GM18508 (cell line): ENCODE measurements at regions not wholly inside any gene's neighbourhood (a gene's known extent, or its start where the extent isn't known, plus 50 kb on each side); places are given as distances from the start of the nearest gene placed in this dataset.

Source experiments
- ATAC-seq: cut with Tn5 transposase; IDR thresholded peaks from one replicate; pipeline ENCODE4 v1.9.1; 2021; ENCODE audit warnings: moderate number of reproducible peaks; ENCODE audit not compliant: insufficient read depth, unreplicated experiment

DNA sequence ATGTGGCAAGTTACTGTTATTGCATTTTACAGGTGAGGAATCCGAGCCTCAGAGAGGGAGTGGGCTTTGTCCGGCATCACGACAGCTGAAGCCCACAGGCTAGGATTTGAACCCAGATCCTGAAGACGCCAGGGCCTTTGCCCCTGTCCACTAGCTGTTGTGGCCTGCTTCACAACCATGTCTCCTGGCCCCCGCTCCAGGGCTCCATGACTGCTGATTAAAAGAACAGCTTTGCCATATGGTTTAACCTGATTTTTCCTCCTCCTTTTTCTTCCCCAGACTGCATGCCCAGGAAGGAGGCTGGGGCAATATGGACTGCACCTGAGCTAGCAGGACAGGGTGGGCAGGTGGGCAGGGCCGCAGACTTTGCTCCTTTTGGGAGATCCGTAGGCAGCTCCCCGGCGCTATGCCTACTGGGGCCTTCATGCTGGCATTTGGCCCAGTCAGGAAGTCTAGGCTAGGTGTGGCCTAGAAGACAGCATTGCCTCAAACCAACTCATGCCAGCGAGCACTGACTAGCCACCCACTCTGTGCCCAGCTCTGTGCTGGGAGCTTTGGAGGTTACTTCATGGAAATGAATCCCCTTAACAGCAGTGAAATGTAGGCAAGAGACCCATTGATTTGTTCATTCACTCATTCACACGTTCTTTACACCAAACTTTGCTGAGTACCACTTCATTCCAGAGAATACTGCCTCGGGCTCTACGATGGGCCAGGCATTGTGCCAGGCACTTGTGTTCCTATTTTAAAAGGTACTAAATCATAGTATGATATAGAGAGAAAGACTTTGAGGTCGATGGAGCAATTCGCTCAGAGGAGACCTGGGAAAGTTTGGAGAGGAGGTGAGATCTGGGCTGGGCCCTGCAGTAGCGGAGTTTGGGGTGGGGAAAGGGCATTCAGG is 94.3 kb upstream of the CPEB4 start:
- ATAC-seq, result no peak

DNA sequence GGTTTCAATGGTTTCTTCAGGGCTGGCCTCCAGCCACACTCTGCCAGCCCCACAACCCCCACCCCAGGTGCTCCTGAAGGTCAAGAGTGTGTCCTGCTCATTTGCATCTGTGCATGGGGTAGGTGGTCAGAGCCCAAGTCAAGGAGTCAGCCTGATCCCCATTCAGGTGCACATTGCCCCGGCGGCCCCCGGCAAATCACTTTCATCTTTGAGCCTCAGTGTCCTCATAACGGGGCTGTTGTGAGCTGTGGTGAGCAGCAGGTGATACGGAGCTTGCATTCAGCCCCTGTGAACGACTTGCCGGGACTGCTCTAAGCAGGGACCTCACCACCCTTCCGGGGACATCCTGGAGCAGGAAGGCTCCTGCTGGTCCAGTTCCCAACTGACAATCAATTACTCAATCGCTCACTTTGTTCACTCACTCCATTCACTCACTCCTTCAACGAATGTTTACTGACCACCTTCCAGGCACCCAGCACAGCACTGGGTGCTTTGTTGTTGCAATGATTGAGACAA is 93.2 kb upstream of the CPEB4 start:
- ATAC-seq, result no peak

DNA sequence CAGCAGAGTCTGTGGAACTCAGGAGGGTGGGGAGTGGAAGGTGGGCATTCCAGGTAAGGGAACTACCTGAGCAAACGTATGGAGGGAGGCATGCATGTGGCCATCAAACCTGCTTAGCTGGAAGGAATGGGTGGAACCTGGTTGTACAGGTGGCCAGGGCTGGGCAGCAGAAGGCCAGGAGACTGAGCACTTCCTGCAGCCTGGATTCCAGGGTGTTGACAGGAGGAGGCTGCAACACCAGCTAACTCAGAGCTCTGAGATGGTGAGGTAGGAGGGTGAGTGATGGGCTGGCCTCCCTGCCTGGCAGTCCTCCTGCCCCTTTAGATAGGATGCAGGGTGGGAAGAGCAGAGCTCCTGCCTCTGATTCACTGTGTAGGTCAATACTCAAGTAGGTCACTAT is 92.5 kb upstream of the CPEB4 start:
- ATAC-seq, result no peak

DNA sequence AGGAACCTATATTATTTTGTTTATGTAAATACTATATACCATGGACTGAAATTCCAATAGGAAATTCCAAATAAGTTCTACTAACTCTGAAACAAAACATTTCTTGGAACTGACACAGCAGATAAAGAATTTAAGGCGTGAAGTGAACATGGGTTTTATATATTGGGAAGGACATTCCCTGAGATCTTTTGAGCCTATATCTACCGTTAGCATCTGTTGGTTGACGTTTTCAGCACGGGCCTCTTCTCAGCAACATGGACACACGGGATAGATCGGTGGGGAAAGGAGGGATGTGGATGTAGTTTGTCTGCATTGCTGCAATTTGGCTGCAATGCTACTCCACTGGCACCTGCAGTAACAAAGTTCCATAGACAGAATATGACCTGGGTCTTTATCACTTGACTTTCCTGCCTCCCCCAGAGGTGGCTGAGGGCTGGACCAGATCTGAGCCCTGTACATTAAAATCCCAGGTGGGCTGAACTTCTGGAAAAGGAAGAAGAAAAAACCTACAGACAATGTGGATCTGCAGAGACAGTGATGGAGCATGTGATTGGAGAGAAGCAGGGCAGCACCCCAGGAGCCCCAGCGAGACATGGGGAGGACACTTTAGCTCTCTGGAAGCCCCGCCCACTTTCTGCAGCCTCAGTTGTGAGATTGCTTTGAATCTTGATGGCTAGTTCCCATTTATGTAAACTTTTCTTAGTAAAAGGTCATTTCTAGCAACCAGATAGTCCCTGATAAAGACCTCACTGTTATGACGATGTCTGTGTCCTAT is 91.2 kb upstream of the CPEB4 start:
- no peak for ATAC-seq

DNA sequence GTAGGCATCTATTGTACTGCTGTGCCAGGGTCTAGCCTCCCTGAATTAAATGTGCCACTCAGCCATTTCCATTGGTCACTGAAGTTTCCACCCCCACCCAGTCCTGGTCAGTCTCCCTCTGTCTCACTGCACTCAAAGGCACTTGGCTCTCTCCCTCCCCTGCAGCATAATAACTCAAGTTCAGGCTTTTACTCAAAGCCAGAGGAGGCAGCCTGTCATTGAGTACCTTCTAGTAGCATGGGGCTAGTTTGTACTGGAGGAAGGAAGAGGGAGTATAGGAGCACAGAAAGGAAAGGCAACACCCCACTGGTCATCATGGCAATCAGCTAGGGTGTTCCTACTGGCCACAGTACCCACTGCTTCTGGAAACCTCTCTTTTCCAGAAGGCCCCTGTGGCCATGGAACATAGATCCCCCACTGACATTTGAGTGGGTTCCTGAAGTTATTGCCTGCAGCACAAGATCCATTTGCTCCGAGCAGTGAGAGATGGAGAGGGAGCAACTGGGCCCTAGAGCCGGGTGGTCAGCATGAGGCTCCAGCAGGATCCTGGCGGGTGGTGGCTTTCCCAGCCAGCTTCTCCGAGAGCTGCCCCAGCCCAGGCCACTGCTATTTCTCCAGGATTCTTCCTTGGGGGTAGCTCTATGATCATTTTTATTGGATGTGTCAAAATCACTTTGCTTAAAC is 89.9 kb upstream of the CPEB4 start:
- ATAC-seq, result no peak

DNA sequence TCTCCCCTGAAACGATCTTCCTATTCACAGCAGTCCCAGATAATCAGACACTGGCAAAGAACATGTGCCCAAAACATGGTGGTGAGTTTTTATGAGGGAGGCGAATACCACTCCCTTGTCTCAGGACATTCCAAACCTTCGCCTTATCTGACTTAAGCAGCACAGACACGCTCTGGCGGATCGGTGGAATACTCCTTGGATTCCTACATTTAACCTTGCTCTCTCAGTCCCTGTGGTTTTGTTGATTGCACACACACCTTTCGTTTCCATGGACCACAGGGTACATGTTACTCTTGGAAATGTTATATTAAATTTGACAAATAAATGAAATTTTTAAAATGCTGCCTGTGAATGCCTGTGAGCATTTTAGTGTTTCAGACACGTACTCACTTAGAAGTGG is 87.8 kb upstream of the CPEB4 start:
- no peak for ATAC-seq

DNA sequence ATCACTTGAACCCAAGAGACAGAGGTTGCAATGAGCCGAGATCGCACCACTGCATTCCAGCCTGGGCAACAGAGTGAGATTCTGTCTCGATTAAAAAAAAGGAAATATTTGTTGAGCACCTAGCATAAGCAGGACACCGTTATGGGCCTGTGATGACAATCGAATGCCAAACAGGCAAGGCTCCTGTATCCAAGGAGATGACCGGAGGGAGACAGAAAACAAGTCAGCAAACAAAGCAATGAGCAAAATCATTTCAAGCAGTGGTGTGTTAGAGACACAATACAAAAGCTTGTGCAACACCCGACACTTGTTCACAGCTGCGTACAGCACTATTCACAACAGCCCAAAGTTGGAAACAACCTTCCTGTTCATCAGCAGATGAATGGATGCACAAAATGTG is 87.1 kb upstream of the CPEB4 start:
- ATAC-seq, result no peak

DNA sequence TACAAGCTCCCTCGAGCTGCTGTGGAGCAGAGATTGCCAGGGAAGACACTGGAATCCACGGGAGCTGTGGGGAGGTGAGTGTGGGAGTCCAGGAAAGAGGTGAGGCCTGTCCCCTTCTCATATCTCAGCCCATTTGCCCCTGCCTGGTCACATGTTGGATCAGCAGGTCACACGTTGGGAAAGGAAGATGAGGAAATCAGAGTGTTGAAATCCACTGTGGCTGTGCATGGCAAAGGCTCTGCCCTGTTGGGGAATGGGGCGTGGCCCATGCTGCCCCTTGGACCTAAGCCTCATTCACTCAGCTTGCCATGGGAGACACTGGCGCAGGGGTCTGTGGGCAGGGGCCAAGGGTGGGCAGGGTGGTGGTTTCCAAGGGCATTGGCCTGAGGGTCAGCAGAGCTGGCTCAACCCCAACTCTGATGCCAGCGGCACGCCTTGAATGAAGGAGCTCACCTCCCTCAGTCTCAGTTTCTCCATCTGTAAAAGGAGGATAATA is 85.4 kb upstream of the CPEB4 start:
- ATAC-seq, result no peak

DNA sequence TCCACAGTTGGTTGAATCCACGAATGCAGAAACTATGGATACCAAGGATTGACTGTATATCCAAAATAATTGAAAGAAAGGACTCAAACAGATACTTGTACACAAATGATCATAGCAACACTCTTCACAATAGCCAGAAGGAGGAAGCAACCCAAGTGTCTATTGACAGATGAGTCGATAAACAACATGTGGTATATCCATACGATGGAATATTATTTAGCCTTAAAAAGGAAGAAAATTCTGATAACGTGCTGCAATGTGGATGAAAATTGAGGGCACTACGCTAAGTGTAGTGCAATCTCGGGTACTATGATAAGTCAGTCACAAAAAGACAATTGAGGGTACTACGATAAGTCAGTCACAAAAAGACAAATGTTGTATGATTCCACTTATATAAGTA is 83.6 kb upstream of the CPEB4 start:
- no peak for ATAC-seq

DNA sequence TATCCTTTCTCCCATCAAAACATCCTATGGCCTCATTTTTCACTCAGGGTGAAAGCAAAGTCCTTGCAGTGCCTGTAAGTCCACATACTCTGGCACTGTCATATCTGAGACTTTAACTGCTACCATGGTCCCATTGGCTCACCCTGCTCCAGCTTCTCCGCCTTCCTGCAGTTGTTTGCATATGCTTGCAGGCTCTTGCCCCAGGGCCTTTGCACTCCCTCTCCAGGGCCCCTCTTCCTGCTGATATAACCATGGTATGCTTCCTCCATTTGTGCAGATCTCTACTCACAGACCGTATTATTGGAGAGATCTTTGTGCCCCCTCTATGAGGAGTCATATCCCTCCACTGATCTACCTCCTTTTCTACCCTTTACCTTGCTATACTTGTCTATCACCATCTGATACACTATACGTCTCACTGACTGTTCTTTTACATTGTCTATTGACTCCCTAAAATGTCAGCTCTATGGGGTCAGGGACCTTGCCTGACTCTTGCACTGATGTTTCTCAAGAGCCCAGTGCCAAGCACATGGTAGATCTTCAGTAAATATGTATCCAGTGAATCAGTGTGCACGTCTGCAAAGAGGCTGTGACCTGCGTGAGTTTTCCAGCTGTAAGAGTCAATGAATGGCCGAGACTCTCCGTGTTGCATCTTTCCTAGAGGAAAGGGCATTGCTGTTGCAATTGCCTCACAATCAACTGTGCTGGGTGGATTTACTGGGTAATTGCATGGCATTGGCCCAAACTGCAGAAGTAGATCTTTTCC is 81.7 kb upstream of the CPEB4 start:
- no peak for ATAC-seq

DNA sequence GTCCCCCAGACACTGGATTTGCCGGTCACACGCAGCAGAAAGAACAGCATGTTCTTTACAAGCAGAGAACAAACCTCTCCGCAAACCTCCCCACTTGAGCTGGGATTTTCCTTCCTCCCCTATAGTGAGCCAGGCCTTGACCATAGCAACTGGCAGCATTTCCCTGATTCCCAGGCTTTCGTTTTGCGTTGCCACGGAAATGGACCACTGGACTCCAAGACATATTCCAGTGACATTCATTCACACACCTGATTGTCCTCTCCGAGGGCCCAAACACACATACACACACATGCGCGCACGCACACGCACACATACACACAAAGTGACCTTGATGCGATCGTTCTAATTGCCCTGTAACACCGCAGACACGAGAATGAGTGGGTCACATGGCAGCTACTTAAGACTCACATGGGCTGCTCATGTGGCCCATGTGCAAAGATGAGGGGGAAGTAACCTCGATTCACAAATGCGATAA is 80.9 kb upstream of the CPEB4 start:
- no peak for ATAC-seq

DNA sequence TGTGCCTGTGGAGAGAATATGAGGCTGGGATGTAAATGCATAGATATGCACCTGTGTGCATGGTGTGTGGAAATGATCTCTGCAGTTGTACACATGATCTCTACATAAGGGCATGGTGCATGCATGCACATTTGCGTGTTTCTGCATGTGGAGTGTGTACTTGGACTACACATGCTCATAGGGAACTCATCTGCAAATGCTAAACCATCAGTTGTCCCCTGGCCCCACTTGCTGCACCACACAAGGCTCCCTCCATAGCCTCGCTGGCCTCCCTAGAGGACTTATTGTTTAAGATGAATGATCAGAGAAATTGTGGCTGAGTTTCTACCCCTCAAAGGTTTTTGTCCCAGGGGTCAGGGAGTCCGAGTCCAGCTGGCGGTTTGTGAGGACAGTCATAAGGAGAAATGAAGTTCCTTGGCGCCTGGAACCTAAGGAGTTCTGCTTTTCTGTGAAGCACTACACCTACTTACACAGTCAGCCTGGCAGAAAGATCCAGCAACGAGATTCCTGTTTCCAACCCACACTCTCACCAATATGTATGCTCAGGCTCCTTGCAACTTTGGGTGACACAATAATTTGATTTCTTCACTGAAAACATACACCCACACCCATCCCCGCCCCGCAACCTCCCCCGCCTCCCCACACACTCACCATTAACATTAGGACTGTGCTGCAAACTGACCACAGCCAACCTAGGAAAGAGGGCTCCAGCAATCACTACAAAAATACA is 79.9 kb upstream of the CPEB4 start:
- ATAC-seq, result no peak

DNA sequence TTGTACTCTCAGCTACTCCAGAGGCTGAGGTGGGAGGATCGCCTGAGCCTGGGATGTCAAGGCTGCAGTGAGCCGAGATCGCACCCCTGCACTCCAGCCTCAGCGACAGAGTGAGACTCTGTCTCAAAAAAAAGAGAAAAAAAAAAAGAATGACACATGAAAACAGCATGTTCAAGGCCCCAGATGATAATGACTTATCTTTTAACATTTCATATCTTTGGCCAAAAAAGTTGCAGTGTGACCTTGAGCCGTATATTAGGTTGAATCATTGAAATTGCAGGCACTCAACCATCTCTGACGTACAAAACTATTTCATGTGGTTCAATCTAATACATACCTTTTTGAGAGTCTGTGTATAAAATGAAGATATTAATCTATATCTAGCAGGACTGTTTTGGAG is 79.1 kb upstream of the CPEB4 start:
- ATAC-seq, result no peak

DNA sequence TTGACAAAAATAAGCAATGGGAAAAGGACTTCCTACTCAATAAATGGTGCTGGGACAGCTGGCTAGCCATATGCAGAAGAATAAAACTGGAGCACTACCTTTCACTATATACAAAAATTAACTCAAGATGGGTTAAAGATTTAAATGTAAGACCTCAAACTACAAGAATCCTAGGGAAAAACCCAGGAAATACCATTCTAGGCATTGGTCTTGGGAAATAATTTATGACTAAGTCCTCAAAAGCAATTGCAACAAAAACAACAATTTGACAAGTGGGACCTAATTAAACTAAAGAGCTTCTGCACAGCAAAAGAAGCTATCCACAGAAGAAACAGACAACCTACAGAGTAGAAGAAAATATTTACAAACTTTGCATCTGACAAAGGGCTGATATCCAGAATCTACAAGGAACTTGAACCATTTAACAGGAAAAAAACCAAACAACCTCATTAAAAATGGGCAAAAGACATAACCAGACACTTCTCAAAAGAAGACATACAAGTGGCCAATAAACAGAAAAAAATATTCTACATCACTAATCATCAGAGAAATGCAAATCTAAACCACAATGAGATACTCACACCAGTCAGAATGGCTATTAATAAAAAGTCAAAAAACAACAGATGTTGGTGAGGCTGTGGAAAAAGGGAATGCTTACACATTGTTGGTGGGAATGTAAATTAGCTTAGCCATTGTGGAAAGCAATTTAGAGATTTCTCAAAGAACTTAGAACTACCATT is 75.2 kb upstream of the CPEB4 start:
- no peak for ATAC-seq

DNA sequence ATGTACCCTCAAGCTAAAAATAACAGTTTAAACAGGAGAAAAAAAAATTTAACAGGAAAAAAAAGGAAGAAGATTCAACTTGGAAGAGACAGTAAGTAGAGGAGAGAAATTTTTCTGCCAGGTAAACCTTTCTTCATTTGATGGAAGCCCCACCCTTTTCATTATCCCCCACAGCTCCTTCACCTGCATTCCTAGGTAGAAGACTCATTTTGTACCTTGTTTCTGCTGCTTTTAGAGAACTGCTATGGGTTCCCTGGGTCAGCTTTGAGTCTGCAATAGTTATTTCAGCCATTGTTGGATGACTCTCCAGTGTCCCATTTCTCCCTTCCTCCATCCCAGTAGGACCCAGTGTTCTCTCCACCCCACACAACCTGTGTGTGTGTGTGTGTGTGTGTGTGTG is 74.1 kb upstream of the CPEB4 start:
- ATAC-seq, result no peak

DNA sequence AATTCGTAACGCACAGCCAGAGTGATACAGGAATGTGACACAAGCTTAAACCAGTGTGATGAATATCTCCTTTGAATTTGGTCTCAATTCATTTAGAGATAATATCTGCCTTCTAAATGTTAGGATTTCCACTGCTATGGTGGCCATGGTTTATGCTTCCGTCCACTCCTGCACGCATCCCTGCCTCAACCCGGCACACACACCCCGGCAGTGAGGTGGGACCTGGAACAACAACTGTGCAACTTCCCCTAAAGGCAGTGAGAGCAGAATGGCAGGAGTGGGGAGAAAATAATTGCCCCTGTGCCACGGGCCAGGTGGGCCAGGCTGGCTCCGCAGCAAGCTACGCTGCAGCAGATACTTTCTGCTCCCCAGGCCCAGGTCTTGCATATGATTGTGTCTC is 72.6 kb upstream of the CPEB4 start:
- no peak for ATAC-seq

DNA sequence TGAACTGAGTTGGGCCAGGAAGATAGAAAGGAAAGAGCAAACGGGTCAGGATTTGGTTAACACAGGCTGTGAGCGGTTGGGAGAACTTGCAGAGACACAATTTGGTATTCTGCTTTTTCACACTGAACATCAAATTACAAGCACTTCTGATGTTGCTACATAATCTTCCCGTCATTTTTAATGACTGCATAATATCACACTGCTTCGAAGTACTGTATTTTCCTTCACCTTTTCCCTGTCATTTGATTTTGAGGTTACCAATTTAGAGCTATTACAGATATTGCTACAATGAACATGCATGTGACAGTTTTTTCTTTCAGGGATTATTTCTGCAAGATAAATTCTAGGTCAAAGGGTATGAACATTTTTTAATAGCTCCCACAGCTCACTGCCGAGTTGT is 71.4 kb upstream of the CPEB4 start:
- no peak for ATAC-seq

DNA sequence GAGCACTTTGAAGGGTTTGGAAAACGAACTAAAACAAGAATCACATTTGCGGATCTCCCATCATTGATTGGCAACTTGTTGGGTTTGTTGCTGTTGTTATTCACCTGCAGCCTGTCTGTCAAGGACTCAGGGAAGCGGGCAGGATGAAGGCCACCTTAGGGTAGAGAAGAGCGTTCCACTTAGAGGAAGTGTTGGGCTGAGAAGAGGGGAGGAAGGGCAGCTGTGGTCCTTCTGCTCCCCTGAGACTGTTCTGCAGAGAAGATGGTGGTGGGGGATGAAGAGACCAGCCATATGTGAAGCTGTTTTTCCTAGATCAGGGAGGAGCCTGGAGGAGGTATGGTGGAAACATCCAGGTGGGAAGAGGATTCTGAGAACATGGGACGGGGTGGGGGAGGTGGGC is 70.6 kb upstream of the CPEB4 start:
- ATAC-seq, result no peak

DNA sequence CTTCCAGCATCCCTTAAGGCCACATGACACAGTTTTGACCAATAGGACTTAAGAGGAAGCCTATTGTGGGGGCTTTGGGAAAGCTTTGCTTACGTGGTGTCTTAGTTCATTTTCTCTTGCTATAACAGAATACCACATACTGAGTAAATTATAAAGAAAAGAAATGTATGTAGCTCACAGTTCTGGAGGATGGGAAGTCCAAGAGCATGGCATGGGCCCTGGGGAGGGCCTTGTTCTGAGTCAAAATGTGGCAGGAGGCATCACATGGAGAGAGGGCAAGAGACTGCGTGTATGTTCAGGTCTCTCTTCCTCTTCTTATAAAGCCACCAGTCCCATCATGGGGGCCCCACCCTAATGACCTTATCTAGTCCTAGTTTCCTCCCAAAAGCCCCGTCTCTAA is 68.6 kb upstream of the CPEB4 start:
- no peak for ATAC-seq
